ENCODE measurements at regions not wholly inside any gene's neighbourhood (a gene's known extent, or its start where the extent isn't known, plus 50 kb on each side); places are given as distances from the start of the nearest gene placed in this dataset.

DNA sequence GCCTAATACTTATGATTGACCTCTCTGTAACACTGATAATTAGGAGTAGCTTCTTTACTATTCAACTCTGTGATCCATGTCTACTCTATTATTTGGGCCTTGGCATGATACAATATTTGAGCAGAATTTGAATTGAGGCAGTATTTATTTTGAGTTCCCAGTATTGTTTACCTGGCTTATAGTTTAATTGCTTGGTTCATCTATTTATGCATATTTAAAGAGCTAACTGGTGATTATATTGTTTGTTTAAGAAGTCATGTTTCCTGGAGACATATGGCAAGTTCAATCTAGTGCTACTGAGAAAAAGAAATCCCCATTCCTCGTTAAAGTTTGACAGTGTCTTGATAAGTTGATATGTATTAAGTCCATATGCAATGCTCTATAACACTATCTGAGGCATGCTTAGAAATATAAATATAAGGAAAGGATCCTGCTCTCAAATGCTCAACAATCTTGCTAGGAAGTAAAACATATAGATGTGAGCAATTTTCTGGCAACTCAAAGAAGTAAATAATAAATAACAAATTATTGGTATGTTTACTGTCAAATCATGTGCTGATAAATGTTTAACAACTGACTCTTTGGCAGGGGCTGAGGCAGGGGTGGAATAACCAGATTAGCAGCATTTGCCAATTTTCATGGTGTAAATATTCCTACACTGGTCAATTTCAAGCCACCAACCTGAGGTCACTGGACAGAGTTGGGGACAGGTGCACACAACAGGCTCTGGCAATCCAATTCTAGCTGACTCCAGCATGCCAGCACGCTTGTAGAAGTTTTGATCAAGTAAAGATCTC is 430.2 kb upstream of the PIK3C3 start:
- H3K9me3 Mint-ChIP-seq (ENCODE audit: unreplicated experiment) = no peaks in the 10 kb centered on the region
- no peaks in the 10 kb centered on the region for H3K4me1 ChIP-seq
- no peaks in the 10 kb centered on the region for H3K27me3 ChIP-seq (replicated peaks; ENCODE audit: control insufficient read depth, insufficient read depth, low read length)
- TF ChIP-seq, protein P1, sequence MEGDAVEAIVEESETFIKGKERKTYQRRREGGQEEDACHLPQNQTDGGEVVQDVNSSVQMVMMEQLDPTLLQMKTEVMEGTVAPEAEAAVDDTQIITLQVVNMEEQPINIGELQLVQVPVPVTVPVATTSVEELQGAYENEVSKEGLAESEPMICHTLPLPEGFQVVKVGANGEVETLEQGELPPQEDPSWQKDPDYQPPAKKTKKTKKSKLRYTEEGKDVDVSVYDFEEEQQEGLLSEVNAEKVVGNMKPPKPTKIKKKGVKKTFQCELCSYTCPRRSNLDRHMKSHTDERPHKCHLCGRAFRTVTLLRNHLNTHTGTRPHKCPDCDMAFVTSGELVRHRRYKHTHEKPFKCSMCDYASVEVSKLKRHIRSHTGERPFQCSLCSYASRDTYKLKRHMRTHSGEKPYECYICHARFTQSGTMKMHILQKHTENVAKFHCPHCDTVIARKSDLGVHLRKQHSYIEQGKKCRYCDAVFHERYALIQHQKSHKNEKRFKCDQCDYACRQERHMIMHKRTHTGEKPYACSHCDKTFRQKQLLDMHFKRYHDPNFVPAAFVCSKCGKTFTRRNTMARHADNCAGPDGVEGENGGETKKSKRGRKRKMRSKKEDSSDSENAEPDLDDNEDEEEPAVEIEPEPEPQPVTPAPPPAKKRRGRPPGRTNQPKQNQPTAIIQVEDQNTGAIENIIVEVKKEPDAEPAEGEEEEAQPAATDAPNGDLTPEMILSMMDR (IDR thresholded peaks at IDR 0.05; ENCODE audit: insufficient read depth in 1 of 2, low read depth in 1 of 2, low read length in 1 of 2, severe bottlenecking in 1 of 2, unreplicated experiment in 1 of 2) = no peak
- ChIA-PET POLR2A (no interaction called here), CTCF (no interaction called here)
- H3K9me3 ChIP-seq = no peaks in the 10 kb centered on the region
- no peaks in the 10 kb centered on the region for H3K4me1 Mint-ChIP-seq (ENCODE audit: low read depth, unreplicated experiment)
- BruUV-seq (replicated peaks) = no TSS peak
- no peak overlapping the region for H3K4me3 ChIP-seq (ENCODE audit: low read depth, low read length)
- H3K4me3 Mint-ChIP-seq (ENCODE audit: unreplicated experiment) = no peak overlapping the region
- H3K27me3 Mint-ChIP-seq (ENCODE audit: insufficient read depth, unreplicated experiment) = peaks cover 3% of the 10 kb centered on the region
- intact Hi-C loops (cut with micrococcal nuclease; ENCODE audit: unreplicated experiment) = no loop called here
- DNase-seq = no peak
- H3K36me3 Mint-ChIP-seq (ENCODE audit: insufficient read depth, unreplicated experiment) = no peaks in the 10 kb centered on the region
- H3K27ac Mint-ChIP-seq (ENCODE audit: unreplicated experiment) = no peak overlapping the region
- H3K36me3 ChIP-seq (ENCODE audit: control insufficient read depth, insufficient read depth, low read length) = no peaks in the 10 kb centered on the region

DNA sequence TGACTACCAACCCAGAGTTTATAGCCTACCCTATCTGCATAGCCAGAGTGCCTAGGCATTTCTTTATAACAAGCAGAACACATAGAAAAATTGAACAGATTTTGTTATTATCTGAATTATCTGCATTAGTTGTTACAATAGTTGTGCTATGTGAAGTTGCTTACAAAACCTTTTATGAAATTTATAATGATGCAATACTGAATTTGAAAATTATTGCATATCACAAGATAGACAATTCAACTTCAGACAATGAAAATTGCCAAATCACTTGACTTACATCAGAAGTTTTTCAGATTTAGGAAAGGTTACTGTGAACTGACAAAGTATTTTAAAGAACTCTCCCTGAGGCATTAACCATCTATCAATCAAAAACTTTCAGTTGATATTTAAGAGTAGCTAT is 437.9 kb upstream of the PIK3C3 start:
- Mint-ChIP-seq H3K27ac (ENCODE audit: unreplicated experiment) (no peak overlapping the region), H3K4me1 (ENCODE audit: low read depth, unreplicated experiment) (no peaks in the 10 kb centered on the region), H3K36me3 (ENCODE audit: insufficient read depth, unreplicated experiment) (no peaks in the 10 kb centered on the region), H3K27me3 (ENCODE audit: insufficient read depth, unreplicated experiment) (no peaks in the 10 kb centered on the region), H3K4me3 (ENCODE audit: unreplicated experiment) (no peak overlapping the region), H3K9me3 (ENCODE audit: unreplicated experiment) (no peaks in the 10 kb centered on the region)
- Histone ChIP-seq H3K4me3 (ENCODE audit: low read depth, low read length) (no peak overlapping the region), H3K27me3 (replicated peaks; ENCODE audit: control insufficient read depth, insufficient read depth, low read length) (no peaks in the 10 kb centered on the region), H3K4me1 (no peaks in the 10 kb centered on the region), H3K9me3 (no peaks in the 10 kb centered on the region), H3K36me3 (ENCODE audit: control insufficient read depth, insufficient read depth, low read length) (no peaks in the 10 kb centered on the region)
- TF ChIP-seq, protein P1 (IDR thresholded peaks at IDR 0.05; ENCODE audit: insufficient read depth in 1 of 2, low read depth in 1 of 2, low read length in 1 of 2, severe bottlenecking in 1 of 2, unreplicated experiment in 1 of 2) = no peak
- no peak for DNase-seq
- CTCF ChIA-PET = no interaction called here
- intact Hi-C loops (cut with micrococcal nuclease; ENCODE audit: unreplicated experiment) = no loop called here
- no TSS peak for BruUV-seq (replicated peaks)
- POLR2A ChIA-PET = no interaction called here

GRCh38 chr18:41513438-41513837 is 441.6 kb upstream of the PIK3C3 start:
- ChIA-PET POLR2A (no interaction called here), CTCF (no interaction called here)
- Histone ChIP-seq H3K9me3 (no peaks in the 10 kb centered on the region), H3K36me3 (ENCODE audit: control insufficient read depth, insufficient read depth, low read length) (no peaks in the 10 kb centered on the region), H3K4me3 (ENCODE audit: low read depth, low read length) (no peak overlapping the region), H3K4me1 (no peaks in the 10 kb centered on the region), H3K27me3 (replicated peaks; ENCODE audit: control insufficient read depth, insufficient read depth, low read length) (no peaks in the 10 kb centered on the region)
- no peaks in the 10 kb centered on the region for H3K4me1 Mint-ChIP-seq (ENCODE audit: low read depth, unreplicated experiment)
- no peak overlapping the region for H3K27ac Mint-ChIP-seq (ENCODE audit: unreplicated experiment)
- no peak overlapping the region for H3K4me3 Mint-ChIP-seq (ENCODE audit: unreplicated experiment)
- no peaks in the 10 kb centered on the region for H3K36me3 Mint-ChIP-seq (ENCODE audit: insufficient read depth, unreplicated experiment)
- intact Hi-C loops (cut with micrococcal nuclease; ENCODE audit: unreplicated experiment) = no loop called here
- no peaks in the 10 kb centered on the region for H3K27me3 Mint-ChIP-seq (ENCODE audit: insufficient read depth, unreplicated experiment)
- no TSS peak for BruUV-seq (replicated peaks)
- H3K9me3 Mint-ChIP-seq (ENCODE audit: unreplicated experiment) = no peaks in the 10 kb centered on the region
- TF ChIP-seq, protein P1 (IDR thresholded peaks at IDR 0.05; ENCODE audit: insufficient read depth in 1 of 2, low read depth in 1 of 2, low read length in 1 of 2, severe bottlenecking in 1 of 2, unreplicated experiment in 1 of 2) = no peak
- no peak for DNase-seq

All from Caco-2 (cell line).